GM19023 (cell line): ENCODE measurements at regions not wholly inside any gene's neighbourhood (a gene's known extent, or its start where the extent isn't known, plus 50 kb on each side); places are given as distances from the start of the nearest gene placed in this dataset.

Experiments used
- ATAC-seq: cut with Tn5 transposase; IDR thresholded peaks from one replicate; pipeline ENCODE4 v1.9.1; 2021; ENCODE audit warnings: mild to moderate bottlenecking, moderate library complexity; ENCODE audit not compliant: unreplicated experiment

DNA sequence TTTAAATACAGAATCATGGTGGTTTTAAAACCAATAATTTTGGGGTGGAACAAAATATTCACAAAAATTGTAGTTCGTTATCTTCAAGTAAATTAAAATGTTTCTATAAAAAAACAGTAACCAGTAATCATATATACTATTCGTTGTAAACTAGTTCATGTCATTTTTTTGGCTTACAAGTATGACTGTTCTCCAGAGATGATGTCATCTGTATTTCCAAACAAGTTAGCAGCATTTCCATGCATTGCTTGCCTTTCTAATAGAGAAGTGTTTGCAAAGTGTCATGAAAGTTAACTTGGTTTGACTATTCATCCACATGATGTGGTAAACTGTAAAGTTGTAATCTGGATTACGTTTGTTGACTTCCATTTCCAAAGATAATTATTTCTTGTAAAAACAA, 717.9 kb upstream of the ADAMTS16 start:
- no peak for ATAC-seq

DNA sequence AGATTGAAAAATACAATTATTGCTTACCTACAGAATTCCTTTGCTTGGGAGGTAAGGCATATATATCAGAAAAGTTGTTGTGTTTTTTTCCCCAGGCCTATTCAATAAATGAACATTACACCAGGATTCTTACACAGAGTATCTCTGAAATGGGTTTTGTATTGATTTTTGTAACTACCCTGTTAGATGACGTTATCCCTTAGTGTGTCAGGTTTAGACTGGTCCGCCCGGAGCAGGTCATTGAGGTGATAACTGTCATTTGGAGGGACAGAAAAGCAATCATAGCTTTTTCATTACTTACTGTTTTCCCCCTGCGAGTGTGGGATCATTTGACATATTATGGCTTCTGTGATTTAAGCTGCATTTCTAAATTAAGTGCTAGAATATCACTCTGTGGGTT, 715.2 kb upstream of the ADAMTS16 start:
- ATAC-seq = no peak

DNA sequence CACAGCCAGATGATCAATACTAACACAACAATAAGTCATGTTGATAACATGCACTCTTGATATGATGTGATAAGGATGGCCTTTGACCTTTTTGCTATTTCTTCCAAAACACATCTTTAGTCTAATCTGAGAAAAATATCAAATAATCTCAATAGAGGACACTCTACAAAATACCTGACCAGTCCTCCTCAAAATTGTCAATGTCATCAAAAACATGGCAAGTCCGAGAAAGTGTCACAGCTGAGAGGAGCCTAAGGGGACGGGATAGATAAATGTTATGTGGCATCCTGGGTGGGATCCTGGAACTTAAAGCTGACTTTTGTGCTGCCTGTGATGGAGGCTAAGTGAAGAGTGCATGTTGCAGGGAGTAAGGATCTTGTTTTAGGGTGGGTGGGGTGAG, 699.6 kb upstream of the ADAMTS16 start:
- no peak for ATAC-seq

DNA sequence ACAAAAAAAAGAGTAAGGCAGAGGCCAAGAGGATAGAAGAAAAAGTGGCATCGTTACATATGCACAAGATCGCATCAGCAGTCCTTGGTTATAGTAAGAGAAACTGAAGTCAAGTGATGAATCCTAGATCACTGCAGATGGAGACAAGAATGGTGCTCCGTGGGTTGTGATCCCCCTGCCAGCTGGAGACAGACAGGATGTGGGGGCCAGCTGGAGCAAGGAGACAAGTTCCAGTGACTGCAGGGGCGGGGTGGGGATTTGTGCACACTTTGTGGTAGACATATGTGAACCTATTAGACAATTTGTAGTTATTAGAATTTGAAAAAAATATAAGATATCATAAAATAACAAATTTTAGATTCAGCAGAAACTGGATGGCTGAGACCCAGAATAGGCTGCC, 697.9 kb upstream of the ADAMTS16 start:
- no peak for ATAC-seq

DNA sequence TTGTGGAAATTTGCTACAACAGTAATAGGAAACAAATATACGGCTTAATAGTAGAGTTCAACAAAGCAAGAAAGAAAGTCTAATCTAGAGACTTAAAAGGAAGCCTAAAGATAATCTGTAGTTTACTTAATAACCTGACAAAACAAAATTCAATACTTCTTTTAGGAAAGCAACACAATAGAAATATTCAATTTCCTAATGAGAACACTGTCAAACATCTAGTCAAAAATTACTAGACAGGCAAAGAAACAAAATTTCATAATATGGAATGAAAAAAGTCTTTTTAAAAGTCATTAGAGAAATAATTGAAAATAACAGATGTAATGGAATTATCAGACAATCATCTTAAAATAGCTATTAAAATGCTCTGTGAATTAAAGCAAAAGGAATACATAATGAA, 692.5 kb upstream of the ADAMTS16 start:
- ATAC-seq = no peak

DNA sequence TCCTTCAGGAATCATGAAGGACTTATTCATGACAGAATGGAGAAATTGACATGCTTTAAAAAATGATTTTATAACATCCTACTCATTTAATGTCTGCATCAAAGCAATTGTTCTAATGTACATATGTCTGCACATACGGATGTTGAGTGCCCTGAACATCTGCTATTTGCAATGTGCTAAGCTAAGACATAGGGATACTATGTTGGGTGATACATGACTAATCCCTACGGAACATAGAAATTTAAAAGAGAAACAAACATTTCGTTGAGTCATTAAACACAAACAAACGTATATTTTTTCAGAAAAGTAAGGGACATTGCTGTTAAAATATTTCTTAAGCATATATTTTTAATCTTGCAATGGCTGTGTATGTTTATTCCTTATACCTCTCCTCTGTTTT, 686.5 kb upstream of the ADAMTS16 start:
- no peak for ATAC-seq

DNA sequence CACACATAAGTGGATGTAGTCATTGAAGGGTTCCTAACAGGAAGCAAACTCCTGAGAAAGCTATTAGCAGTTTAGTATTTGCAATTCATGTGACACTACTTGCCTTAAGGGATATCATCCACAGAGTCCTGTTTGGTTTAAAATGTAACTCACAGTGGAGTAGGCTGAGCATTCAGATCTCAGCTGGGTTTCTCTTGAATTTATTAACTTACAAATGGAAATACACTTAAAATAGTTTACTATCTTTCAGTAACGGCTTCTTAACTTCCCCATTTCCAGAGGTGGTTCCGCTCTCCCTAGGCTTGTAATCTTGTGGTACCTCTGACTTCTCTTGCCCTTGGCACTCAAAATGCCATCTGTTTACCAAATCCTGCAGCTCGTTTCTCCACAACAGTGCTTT, 660.7 kb upstream of the ADAMTS16 start:
- ATAC-seq = no peak

DNA sequence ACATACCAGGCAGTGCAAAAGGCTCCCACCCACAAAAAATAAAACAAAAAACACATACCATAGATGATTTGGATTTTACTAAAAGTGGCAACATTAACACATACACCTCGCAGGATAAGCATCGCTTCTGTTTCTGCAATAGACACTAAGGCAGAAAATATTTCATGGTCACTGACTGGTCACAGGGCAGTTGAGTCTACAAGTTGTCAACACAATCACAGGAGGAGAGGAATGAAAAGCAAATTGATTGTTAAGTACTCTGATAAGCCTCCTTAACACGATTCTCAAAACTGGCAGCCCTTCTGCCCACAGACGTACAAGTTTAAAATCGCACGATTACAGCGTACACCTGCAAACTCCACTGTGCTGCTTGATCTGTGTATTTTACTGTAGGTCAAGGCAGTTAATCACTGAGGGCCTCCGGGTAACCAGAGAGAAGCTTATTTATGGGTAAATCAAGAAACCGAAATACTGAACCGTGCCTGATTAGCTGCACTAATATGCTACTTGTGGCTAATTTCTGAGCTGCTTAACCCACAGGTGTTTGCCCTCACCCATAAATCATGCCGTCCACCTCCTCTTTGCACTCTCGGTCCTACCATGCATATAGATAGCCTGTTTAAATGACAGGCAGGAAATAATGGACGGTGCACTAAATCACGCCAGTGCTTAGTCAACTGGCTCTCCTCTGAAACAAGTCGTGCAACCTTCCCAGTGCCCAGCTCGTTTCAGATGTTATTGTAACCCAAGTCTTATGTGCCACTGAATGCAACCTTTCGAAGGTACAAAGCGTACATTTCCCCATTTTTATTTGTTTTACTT, 659.4 kb upstream of the ADAMTS16 start:
- no peak for ATAC-seq

DNA sequence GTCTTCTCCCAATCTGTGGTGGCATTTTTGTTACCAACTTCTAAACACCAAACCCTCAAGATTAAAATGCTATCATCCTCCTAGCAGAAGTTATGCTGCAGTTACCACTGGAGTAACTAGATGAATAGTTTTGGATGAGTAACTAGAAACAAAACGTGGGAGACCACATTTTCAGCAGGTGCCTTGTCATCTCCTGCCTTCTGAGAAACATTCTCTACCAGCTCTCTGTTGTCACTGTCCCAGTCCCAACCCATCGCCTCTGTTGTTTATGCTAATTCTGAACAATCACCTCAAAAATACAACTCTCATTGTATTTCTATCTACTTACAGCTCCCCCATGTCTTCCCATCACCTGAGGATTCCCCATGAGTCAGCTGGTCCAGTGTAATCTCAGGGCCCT, 652.5 kb upstream of the ADAMTS16 start:
- no peak for ATAC-seq

DNA sequence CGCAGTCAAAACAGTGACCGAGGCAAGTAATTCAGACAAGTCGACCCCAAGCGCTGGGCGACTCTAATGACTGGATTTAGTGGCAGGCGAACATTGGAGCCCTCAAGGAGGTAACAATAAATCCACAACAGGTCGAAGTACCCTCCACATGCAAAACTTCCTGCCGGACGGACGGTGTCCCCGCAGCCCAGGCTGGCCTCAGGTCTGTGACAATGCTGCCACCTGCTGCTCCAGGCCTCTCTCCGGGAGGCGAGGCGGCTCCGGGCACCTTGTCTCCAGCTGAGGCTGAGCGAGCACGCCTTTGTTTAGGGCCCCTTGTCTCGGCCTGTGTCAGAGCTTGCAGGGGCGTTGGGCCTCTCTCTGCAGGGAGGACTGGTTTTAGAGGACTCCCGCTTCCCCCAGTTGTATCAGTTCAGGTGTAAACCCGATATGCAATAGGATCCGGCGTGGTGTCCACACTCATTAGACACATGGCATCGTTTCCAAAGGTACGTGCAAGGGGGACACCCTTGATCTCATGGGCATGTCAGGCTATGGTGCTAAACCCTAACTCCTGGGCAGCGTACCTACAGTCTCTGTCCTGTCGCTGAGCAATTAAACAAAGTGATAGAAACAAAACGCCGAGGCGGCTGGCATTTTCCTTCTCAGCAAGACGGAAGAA, 628.0 kb upstream of the ADAMTS16 start:
- no peak for ATAC-seq

DNA sequence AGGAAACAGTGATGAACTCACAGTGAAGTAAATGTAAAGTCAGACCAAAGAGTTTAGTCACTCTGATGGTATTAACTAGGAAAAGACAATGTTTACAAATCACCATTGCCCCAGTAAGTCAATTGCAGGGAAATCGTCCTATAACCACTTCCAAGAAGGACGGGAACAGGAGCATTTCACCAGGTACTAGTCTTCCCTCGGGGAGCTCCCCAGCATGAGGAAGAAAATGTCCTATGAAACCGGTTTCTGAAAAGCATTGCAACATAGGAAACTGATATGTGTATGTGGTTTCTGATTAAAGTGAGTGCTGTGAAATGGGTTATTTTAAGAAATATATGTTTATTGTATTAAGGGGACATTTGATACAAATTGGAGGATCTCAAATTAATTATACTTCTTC, 626.7 kb upstream of the ADAMTS16 start:
- no peak for ATAC-seq

DNA sequence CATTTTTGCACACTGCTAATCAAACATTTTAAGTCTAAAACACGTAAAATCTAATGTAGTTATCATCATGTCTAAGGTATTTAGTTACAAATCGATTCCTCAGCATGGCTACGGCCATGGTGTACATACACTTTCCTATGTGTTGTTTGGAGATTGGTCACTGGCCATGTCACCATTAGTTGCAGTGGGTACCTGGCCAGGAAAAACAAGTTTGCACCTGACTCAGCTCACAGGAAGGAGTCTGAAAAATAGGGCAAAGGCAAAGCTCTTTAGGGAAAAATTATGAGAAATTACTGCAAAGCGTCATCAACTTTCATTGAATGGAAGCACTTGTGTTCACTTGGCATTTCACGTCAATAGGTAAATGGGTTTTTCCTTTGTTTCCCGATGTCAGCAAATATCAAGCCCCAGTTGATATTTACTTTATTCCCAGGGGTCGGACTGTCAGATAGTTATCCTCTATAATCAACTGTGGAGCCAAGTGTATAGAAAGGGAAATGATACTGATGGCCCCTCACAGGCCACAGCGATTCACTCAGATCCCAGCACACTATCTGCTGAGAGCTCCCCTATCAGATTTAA, 626.0 kb upstream of the ADAMTS16 start:
- no peak for ATAC-seq

DNA sequence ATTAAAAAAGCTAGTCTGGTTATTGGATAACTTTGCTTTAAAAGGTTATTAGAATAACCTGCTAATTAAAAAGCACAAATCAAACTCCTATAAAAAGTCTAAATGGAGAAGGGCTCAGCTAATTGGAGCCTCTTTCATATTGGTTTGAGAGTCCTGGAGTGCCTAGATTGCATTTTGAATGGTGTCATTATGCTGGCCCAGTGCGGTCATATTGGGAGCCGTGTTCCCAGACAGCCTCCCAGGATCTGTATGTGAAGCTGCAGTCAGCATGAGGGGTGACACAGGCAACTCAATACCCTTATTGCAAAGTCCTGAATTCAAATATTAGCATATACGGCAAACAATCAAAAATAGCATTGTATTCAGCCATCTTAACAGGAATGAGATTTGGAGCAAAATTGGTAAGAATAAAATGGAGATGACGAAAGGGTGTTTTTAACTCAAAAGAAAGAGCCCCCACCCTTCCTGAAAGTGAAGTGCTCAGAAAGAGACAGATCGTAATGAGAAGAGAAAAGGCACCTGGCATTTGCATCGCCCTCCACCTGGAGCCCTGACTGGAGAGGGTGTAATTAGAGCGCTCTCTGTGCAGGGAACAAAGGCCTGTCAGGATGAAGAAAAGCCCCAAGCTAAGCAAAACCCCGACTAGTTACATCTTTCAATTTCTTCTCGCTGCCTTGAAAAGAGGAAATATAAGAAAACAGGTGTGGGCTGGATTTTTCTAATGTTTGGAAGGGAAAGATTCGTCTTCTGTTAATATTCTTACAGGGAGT, 621.0 kb upstream of the ADAMTS16 start:
- no peak for ATAC-seq

DNA sequence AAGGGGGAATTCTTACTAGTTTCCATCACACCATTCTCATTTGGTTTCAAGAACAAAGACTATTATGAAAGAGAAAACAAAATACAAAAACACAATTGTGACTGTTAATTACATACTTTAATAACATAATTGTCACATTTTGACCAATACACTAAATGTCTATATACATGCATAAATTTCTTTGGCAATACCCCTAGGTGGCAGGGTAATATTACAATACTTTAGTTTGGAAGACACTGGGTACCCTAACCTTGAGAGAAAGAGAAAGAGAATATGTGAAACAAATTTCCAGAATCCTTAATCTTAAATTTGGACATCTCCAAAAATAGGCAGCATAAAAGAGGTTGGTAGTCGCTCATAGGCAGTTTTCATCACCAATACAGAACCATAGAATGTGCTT, 619.6 kb upstream of the ADAMTS16 start:
- ATAC-seq = no peak

DNA sequence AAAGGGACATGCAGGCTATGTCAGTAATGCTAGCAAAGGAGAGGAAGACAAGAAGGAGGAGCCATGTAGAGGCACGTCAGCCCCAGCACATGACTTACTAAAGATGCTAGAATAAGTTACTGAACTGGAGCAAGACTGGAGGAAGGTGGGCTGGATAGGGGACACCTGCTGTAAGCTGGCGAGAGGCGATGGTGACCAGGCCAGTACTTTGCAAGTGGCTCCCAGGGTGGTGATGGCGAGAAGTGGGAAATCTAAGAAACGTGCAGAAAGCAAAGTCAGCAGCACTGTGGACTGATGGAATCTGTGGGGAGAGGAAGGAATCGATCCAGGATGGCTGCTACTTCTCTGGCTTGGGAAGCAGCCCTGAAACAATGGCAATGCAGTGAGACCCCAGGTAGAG, 617.1 kb upstream of the ADAMTS16 start:
- ATAC-seq = no peak

DNA sequence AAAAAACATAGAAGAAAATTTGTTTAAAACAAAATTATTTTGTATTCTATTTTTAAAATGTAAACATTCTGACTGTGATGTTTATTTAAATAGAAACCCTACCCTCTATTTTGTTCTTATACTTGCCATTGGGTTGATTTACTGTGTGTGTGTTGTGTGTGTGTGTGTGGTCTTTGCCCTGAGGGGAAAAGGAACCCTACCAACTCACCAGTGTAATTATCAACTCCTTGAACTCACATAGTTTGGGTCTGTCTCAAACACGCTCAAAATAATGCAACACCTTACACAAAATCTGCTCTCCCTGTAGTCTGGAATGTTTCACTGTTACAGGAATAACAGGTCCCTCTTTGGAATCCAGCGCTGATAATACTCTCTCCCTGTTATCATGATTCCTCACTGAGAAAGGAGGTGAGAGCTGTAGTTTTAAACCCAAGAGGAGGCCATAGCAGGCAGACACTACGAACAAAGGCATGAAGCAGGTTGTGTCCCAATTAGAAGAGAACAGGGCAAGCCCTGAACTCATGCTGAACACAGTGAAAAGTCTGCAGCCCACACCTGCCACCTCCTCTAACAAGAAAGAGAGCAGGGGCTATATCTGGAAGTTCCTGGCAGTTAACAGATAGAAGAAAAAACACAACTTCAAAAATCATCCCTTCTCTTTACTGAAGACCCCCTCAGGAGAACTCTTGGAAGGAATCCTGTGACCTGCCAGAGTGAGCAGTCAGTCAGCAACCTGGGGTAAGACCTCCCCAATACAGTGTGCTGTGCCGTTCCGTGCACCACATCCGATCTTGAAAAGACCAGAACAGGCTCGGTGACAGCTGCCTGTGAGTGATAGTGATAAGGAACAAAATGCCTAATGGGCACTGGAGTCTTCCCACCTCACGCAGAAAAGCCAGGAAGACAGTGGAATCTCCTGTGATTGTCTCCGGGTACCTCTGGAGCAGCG, 608.1 kb upstream of the ADAMTS16 start:
- no peak for ATAC-seq

DNA sequence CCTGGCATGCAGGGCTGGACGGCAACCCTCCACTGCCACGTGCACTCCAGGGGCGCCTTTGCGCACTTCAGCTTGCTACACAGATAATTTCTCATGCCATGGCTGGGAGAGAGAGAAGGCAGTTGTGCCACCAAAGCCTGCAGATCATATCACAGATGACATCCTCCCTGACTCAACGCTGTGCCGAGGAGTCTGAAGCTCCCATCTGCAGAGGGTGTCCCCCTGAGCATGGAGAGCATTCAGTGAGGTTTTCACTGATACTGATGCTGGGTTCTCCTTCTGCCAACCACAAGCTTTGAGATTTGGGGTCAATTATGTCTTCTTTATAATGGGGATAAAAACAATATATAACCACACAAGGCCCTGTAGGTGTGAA, 607.4 kb upstream of the ADAMTS16 start:
- no peak for ATAC-seq

DNA sequence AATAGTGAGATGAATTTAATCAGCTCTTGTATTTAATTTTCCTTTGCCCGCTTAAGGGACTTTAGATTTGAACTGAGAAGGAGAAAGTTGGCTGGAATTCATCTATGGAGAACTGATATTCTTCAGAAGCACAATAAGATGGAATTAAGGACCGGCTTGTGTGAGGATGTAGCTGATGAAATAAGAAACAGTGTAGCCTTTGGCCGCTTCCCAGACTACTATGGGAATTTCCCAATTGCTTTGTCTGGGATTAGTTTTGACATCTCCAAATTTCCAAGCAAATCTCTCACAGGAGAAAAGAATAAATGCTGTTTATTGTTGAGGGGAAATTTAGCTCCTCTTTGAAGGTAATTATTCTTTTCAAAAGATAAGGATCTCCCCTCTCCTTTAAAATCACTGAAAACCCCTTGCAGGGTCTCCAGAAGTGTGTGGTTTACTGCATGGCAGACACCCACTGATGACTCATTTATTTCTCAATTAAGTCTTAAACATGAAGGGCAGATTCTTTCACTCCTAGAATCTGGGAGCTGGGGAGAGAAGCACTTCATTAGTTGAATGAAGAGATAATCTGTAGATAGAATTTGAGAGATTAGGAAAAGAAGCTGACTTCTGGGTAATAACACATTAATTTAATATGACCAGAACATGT, 606.5 kb upstream of the ADAMTS16 start:
- no peak for ATAC-seq

DNA sequence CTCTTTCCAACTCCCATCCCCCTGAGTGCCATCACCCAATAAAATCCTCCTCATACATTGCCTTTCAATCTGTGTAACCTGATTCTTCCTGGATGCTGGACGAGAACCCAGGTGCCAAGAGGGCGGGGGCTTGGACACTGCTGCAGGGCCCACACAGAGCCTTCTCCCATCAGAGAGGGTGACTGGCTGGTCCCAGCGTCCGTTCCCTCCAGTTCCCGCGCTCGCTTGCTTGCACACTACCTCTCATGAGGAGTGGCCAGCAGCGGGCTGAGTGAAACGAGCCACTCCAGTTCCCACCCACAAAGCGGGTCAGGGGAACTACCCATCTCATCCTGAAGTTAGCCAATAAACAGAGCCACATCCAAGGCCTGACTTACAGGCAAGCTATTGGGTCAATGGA, 602.6 kb upstream of the ADAMTS16 start:
- no peak for ATAC-seq
